IMR-90 (cell line): ENCODE measurements at regions not wholly inside any gene's neighbourhood (a gene's known extent, or its start where the extent isn't known, plus 50 kb on each side); places are given as distances from the start of the nearest gene placed in this dataset.

ENCODE experiments used
- ATAC-seq: fragments of 200-7000 bp; cut with Tn5 transposase; 2 replicates; pipeline ENCODE4 v1.9.1; 2020; ENCODE audit warnings: low read depth, mild to moderate bottlenecking, moderate library complexity
- BruUV-seq: library from RNA; stranded (reverse); fragments of 400-500 nt; replicated peaks from 2 replicates; lab custom pipeline; 2021; lab: Mats Ljungman, UMichigan
- CTCF ChIA-PET: fragments of 300-600 bp; formaldehyde crosslinking; extraction: SDS; loops from one replicate; lab custom pipeline; 2021; ENCODE audit warnings: antibody characterized with exemption; lab: Yijun Ruan, JAX
- POLR2A ChIA-PET: fragments of 300-600 bp; sonication (Branson Sonifier 250); formaldehyde crosslinking; loops from one replicate; lab custom pipeline; 2022; ENCODE audit warnings: antibody characterized with exemption; ENCODE audit not compliant: unreplicated experiment; lab: Charles Lee
- DNase-seq: peaks from one replicate; pipeline ENCODE4 v3.0.0; 2013
- H2AFZ ChIP-seq: replicated peaks from 2 replicates; pipeline ENCODE3; 2013; ENCODE audit warnings: low read length, mild to moderate bottlenecking; ENCODE audit not compliant: poor library complexity
- H2AK5ac ChIP-seq: 2 replicates; pipeline ENCODE4 v1.6.1; 2013; ENCODE audit warnings: low read depth, low read length, inconsistent platforms
- H2AK9ac ChIP-seq: replicated peaks from 2 replicates; pipeline ENCODE3; 2013; ENCODE audit warnings: mild to moderate bottlenecking, low read depth, low read length, moderate library complexity; ENCODE audit not compliant: poor library complexity
- H2BK120ac ChIP-seq: 2 replicates; pipeline ENCODE4 v1.6.1; 2013; ENCODE audit warnings: low read depth, low read length, inconsistent platforms
- H2BK15ac ChIP-seq: 3 replicates; pipeline ENCODE4 v1.6.1; 2013; ENCODE audit warnings: low read depth, low read length, inconsistent platforms
- H2BK20ac ChIP-seq: 2 replicates; pipeline ENCODE4 v1.6.1; 2013; ENCODE audit warnings: low read depth, mild to moderate bottlenecking, inconsistent platforms, low read length, moderate library complexity
- H2BK5ac ChIP-seq: 2 replicates; pipeline ENCODE4 v1.6.1; 2013; ENCODE audit warnings: mild to moderate bottlenecking, low read depth, low read length, inconsistent platforms; ENCODE audit not compliant: poor library complexity, severe bottlenecking
- H3K14ac ChIP-seq: replicated peaks from 2 replicates; pipeline ENCODE4 v1.6.1; 2013; ENCODE audit warnings: low read depth, low read length, inconsistent platforms
- H3K18ac ChIP-seq: 2 replicates; pipeline ENCODE4 v1.6.1; 2013; ENCODE audit warnings: low read depth, low read length, control low read depth
- H3K23ac ChIP-seq: 2 replicates; pipeline ENCODE4 v1.6.1; 2013; ENCODE audit warnings: low read depth, low read length, inconsistent platforms
- H3K27ac ChIP-seq: 2 replicates; pipeline ENCODE4 v1.5.1; 2013; ENCODE audit warnings: mild to moderate bottlenecking, control low read depth, low read length; ENCODE audit not compliant: insufficient read depth
- H3K27me3 ChIP-seq: 2 replicates; pipeline ENCODE4 v1.6.1; 2013; ENCODE audit warnings: low read length; ENCODE audit not compliant: control insufficient read depth, insufficient read depth
- H3K36me3 ChIP-seq: 2 replicates; pipeline ENCODE4 v1.6.1; 2013; ENCODE audit warnings: low read length, mixed read lengths; ENCODE audit not compliant: control insufficient read depth, insufficient read depth
- H3K4ac ChIP-seq: 2 replicates; pipeline ENCODE4 v1.6.1; 2013; ENCODE audit warnings: low read depth, low read length, inconsistent platforms
- H3K4me1 ChIP-seq: 2 replicates; pipeline ENCODE4 v1.6.1; 2013; ENCODE audit warnings: low read length, mixed read lengths; ENCODE audit not compliant: control insufficient read depth, insufficient read depth
- H3K4me2 ChIP-seq: 2 replicates; pipeline ENCODE4 v1.6.1; 2013; ENCODE audit warnings: low read depth, mild to moderate bottlenecking, control low read depth, low read length, moderate library complexity
- H3K4me3 ChIP-seq: 2 replicates; pipeline ENCODE4 v1.5.1; 2013; ENCODE audit warnings: low read depth, mild to moderate bottlenecking, control low read depth, low read length, moderate library complexity; ENCODE audit not compliant: insufficient read depth
- H3K56ac ChIP-seq: 2 replicates; pipeline ENCODE4 v1.6.1; 2013; ENCODE audit warnings: low read length, inconsistent platforms; ENCODE audit not compliant: insufficient read depth; ENCODE audit errors: extremely low read depth
- H3K79me1 ChIP-seq, 2 experiments: 2 replicates each; pipeline ENCODE4 v1.6.1; 2013; ENCODE audit warnings: low read length in 2 of 2, inconsistent platforms in 1 of 2, low read depth in 1 of 2
- H3K9ac ChIP-seq: 2 replicates; pipeline ENCODE4 v1.6.1; 2013; ENCODE audit warnings: low read depth, low read length, control low read depth
- H3K9me1 ChIP-seq: 2 replicates; pipeline ENCODE4 v1.6.1; 2013; ENCODE audit warnings: low read length, inconsistent platforms; ENCODE audit not compliant: insufficient read depth
- H3K9me3 ChIP-seq: 2 replicates; pipeline ENCODE4 v1.6.1; 2013; ENCODE audit warnings: low read length; ENCODE audit not compliant: control insufficient read depth, insufficient read depth
- H4K20me1 ChIP-seq: 2 replicates; pipeline ENCODE4 v1.6.1; 2013; ENCODE audit warnings: low read length, inconsistent platforms; ENCODE audit not compliant: insufficient read depth
- H4K5ac ChIP-seq: 2 replicates; pipeline ENCODE4 v1.6.1; 2013; ENCODE audit warnings: mild to moderate bottlenecking, low read depth, low read length, control low read depth
- H4K8ac ChIP-seq, 2 experiments: 2 replicates each; pipeline ENCODE4 v1.6.1; 2013; ENCODE audit warnings: low read depth in 2 of 2, low read length in 2 of 2, control low read depth in 1 of 2, inconsistent platforms in 1 of 2
- H4K91ac ChIP-seq: 2 replicates; pipeline ENCODE4 v1.6.1; 2013; ENCODE audit warnings: low read depth, low read length, inconsistent platforms; ENCODE audit not compliant: insufficient read depth
- BHLHE40 ChIP-seq: fragments of 150-350 bp; IDR thresholded peaks from 2 replicates; pipeline ENCODE4 v1.6.1; 2016; ENCODE audit warnings: mild to moderate bottlenecking, low read depth, low read length
- CEBPB ChIP-seq: IDR thresholded peaks from 2 replicates; pipeline ENCODE4 v1.6.1; 2012; ENCODE audit warnings: low read depth, low read length, improper control_type of control experiment
- CHD1 ChIP-seq: IDR thresholded peaks from 2 replicates; pipeline ENCODE4 v1.6.1; 2012; ENCODE audit warnings: low read depth, low read length, improper control_type of control experiment
- CTCF ChIP-seq: conservative IDR thresholded peaks from 2 replicates; pipeline ENCODE4 v1.5.1; 2012; ENCODE audit warnings: mild to moderate bottlenecking, low read depth, low read length, improper control_type of control experiment
- ELK1 ChIP-seq: fragments of 150-350 bp; IDR thresholded peaks from 2 replicates; pipeline ENCODE4 v1.6.1; 2016; ENCODE audit warnings: low read depth, mild to moderate bottlenecking, low read length, moderate library complexity, borderline replicate concordance
- MAFK ChIP-seq: IDR thresholded peaks from 2 replicates; pipeline ENCODE4 v1.6.1; 2012; ENCODE audit warnings: low read depth, low read length, improper control_type of control experiment
- MAZ ChIP-seq: IDR thresholded peaks from 2 replicates; pipeline ENCODE4 v1.6.1; 2012; ENCODE audit warnings: low read depth, mild to moderate bottlenecking, low read length, improper control_type of control experiment, moderate library complexity, borderline replicate concordance
- MXI1 ChIP-seq: IDR thresholded peaks from 2 replicates; pipeline ENCODE4 v1.6.1; 2012; ENCODE audit warnings: low read depth, mild to moderate bottlenecking, low read length, moderate library complexity, borderline replicate concordance
- NFE2L2 ChIP-seq: fragments of 150-350 bp; IDR thresholded peaks from 2 replicates; pipeline ENCODE4 v1.6.1; 2016; ENCODE audit warnings: low read depth, mild to moderate bottlenecking, low read length
- POLR2A ChIP-seq: IDR thresholded peaks from 2 replicates; pipeline ENCODE4 v1.6.1; 2012; ENCODE audit warnings: mild to moderate bottlenecking, low read depth, low read length
- RAD21 ChIP-seq: IDR thresholded peaks from 2 replicates; pipeline ENCODE4 v1.6.1; 2012; ENCODE audit warnings: low read length, improper control_type of control experiment
- RCOR1 ChIP-seq: IDR thresholded peaks from 2 replicates; pipeline ENCODE4 v1.6.1; 2012; ENCODE audit warnings: mild to moderate bottlenecking, low read length, improper control_type of control experiment; ENCODE audit not compliant: insufficient replicate concordance
- RFX5 ChIP-seq: IDR thresholded peaks from 2 replicates; pipeline ENCODE4 v1.8.0; 2012; ENCODE audit warnings: low read depth, mild to moderate bottlenecking, low read length, moderate library complexity
- SMC3 ChIP-seq: fragments of 150-350 bp; IDR thresholded peaks from 2 replicates; pipeline ENCODE4 v1.6.1; 2016; ENCODE audit warnings: low read depth, mild to moderate bottlenecking, antibody characterized with exemption, low read length, moderate library complexity
- USF2 ChIP-seq: fragments of 150-350 bp; IDR thresholded peaks from 2 replicates; pipeline ENCODE4 v1.6.1; 2017; ENCODE audit warnings: mild to moderate bottlenecking, antibody characterized with exemption, low read length, low read depth
- WGBS, 2 experiments: methylation state at CpG; one replicate each; pipeline versions ENCODE4 v1.1.5 to v1.1.7; 2013; ENCODE audit warnings: missing lambda C conversion rate in 2 of 2; ENCODE audit not compliant: insufficient read length in 1 of 2; ENCODE audit errors: extremely low coverage in 2 of 2; 5-methylcytosine and 5-hydroxymethylcytosine counted together
- dilution Hi-C: fragments of 300-500 bp; cut with HindIII; formaldehyde crosslinking; loops from one replicate; pipeline ENCODE4 v1.14.3; 2018; ENCODE audit warnings: low sequenced_read_pairs; ENCODE audit not compliant: unreplicated experiment
- in situ Hi-C: fragments of 300-500 bp; cut with MboI; formaldehyde crosslinking; loops from 3 replicates; pipeline ENCODE4 v1.14.3; 2019; ENCODE audit warnings: low sequenced_read_pairs, inconsistent platforms, mixed read lengths
- intact Hi-C: fragments of 100-400 bp; cut with micrococcal nuclease; formaldehyde crosslinking; loops from 2 replicates; pipeline ENCODE4 v1.10.0; 2022

GRCh38 chr3:94776401-94776915, 713.6 kb downstream of the NSUN3 start:
- no peaks in the 10 kb centered on the region for H3K79me1 ChIP-seq
- no peak overlapping the region for H3K27ac ChIP-seq
- in situ Hi-C loops (no loop called here), dilution Hi-C loops (no loop called here), intact Hi-C loops (no loop called here)
- H4K20me1 ChIP-seq = no peaks in the 10 kb centered on the region
- no TSS peak for BruUV-seq
- no peak overlapping the region for H4K91ac ChIP-seq
- ATAC-seq (no peak), DNase-seq (no peak)
- H3K56ac ChIP-seq = no peak overlapping the region
- no peaks in the 10 kb centered on the region for H3K36me3 ChIP-seq
- 0% methylated on average over 1 of the region's 3 CpGs; no CpG with 5 or more reads in 1 of the 2 experiments for WGBS, 2 experiments
- no peak overlapping the region for H3K14ac ChIP-seq
- no peak overlapping the region for H2BK5ac ChIP-seq
- H3K18ac ChIP-seq = no peak overlapping the region
- H3K4ac ChIP-seq = no peak overlapping the region
- ChIA-PET CTCF (no interaction called here), POLR2A (no interaction called here)
- H2BK15ac ChIP-seq = no peak overlapping the region
- H3K4me2 ChIP-seq = no peak overlapping the region
- H2AFZ ChIP-seq = no peak overlapping the region
- TF ChIP-seq NFE2L2 (no peak), MAZ (no peak), CEBPB (no peak), ELK1 (no peak), SMC3 (no peak), CHD1 (no peak), RFX5 (no peak), RCOR1 (no peak), MAFK (no peak), CTCF (no peak), USF2 (no peak), MXI1 (no peak), POLR2A (no peak), BHLHE40 (no peak), RAD21 (no peak)
- no peak overlapping the region for H2AK5ac ChIP-seq
- no peak overlapping the region for H4K5ac ChIP-seq
- H3K4me3 ChIP-seq = no peak overlapping the region
- no peak overlapping the region for H2BK20ac ChIP-seq
- H2AK9ac ChIP-seq = no peak overlapping the region
- no peak overlapping the region for H3K23ac ChIP-seq
- H3K9me3 ChIP-seq = peaks cover 4% of the 10 kb centered on the region
- no peaks in the 10 kb centered on the region for H3K27me3 ChIP-seq
- H3K4me1 ChIP-seq = no peaks in the 10 kb centered on the region
- no peak overlapping the region for H3K9ac ChIP-seq
- H3K9me1 ChIP-seq = no peaks in the 10 kb centered on the region
- no peak overlapping the region for H4K8ac ChIP-seq
- H2BK120ac ChIP-seq = no peak overlapping the region
